IMR-90 (cell line): ENCODE measurements at regions not wholly inside any gene's neighbourhood (a gene's known extent, or its start where the extent isn't known, plus 50 kb on each side); places are given as distances from the start of the nearest gene placed in this dataset.

Experiments
- CEBPB ChIP-seq: IDR thresholded peaks from 2 replicates; pipeline ENCODE4 v1.6.1; 2012; ENCODE audit warnings: low read depth, low read length, improper control_type of control experiment
- CHD1 ChIP-seq: IDR thresholded peaks from 2 replicates; pipeline ENCODE4 v1.6.1; 2012; ENCODE audit warnings: low read depth, low read length, improper control_type of control experiment
- CTCF ChIP-seq: conservative IDR thresholded peaks from 2 replicates; pipeline ENCODE4 v1.5.1; 2012; ENCODE audit warnings: mild to moderate bottlenecking, low read depth, low read length, improper control_type of control experiment
- MAFK ChIP-seq: IDR thresholded peaks from 2 replicates; pipeline ENCODE4 v1.6.1; 2012; ENCODE audit warnings: low read depth, low read length, improper control_type of control experiment
- POLR2A ChIP-seq: IDR thresholded peaks from 2 replicates; pipeline ENCODE4 v1.6.1; 2012; ENCODE audit warnings: mild to moderate bottlenecking, low read depth, low read length
- RAD21 ChIP-seq: IDR thresholded peaks from 2 replicates; pipeline ENCODE4 v1.6.1; 2012; ENCODE audit warnings: low read length, improper control_type of control experiment
- RFX5 ChIP-seq: IDR thresholded peaks from 2 replicates; pipeline ENCODE4 v1.8.0; 2012; ENCODE audit warnings: low read depth, mild to moderate bottlenecking, low read length, moderate library complexity
- SMC3 ChIP-seq: fragments of 150-350 bp; IDR thresholded peaks from 2 replicates; pipeline ENCODE4 v1.6.1; 2016; ENCODE audit warnings: low read depth, mild to moderate bottlenecking, antibody characterized with exemption, low read length, moderate library complexity
- USF2 ChIP-seq: fragments of 150-350 bp; IDR thresholded peaks from 2 replicates; pipeline ENCODE4 v1.6.1; 2017; ENCODE audit warnings: mild to moderate bottlenecking, antibody characterized with exemption, low read length, low read depth

- TF ChIP-seq USF2 (no peak), MAFK (no peak), CTCF (no peak), POLR2A (no peak), RFX5 (no peak), SMC3 (no peak), RAD21 (no peak), CEBPB (no peak), CHD1 (no peak)
Observed at GRCh38 chr4:148914301-148914700, 472.1 kb upstream of the NR3C2 start.
